Small intestine (tissue), 7 donors: ENCODE measurements at regions not wholly inside any gene's neighbourhood (a gene's known extent, or its start where the extent isn't known, plus 50 kb on each side); places are given as distances from the start of the nearest gene placed in this dataset.

ENCODE experiments used
- DNase-seq, 2 donors: peaks; one replicate each; pipeline versions ENCODE4 v3.0.0 to v3.0.0-alpha.2; 2013
- FAIRE-seq: peaks from 2 replicates; lab custom pipeline; 2012; peaks lifted over from hg19 to GRCh38; lab: Jason Lieb, UNC
- H3K27ac ChIP-seq, 3 donors: one replicate each; pipeline ENCODE4 v1.5.1; 2013; ENCODE audit warnings: low read length in 2 of 3, mild to moderate bottlenecking in 2 of 3, control low read depth in 1 of 3, inconsistent platforms in 1 of 3, low read depth in 1 of 3, moderate library complexity in 1 of 3
- H3K27me3 ChIP-seq, 3 donors: one replicate each; pipeline ENCODE4 v1.6.1; 2013; ENCODE audit warnings: low read length in 3 of 3, inconsistent platforms in 1 of 3; ENCODE audit not compliant: control insufficient read depth in 3 of 3, insufficient read depth in 3 of 3
- H3K36me3 ChIP-seq, 3 donors: one replicate each; pipeline ENCODE4 v1.6.1; 2013; ENCODE audit warnings: low read length in 3 of 3, inconsistent platforms in 1 of 3, low read depth in 1 of 3, mild to moderate bottlenecking in 1 of 3, moderate library complexity in 1 of 3; ENCODE audit not compliant: control insufficient read depth in 3 of 3, insufficient read depth in 2 of 3
- H3K4me1 ChIP-seq, 3 donors: one replicate each; pipeline ENCODE4 v1.6.1; 2013; ENCODE audit warnings: low read length in 2 of 3, inconsistent platforms in 1 of 3, low read depth in 1 of 3, mild to moderate bottlenecking in 1 of 3, moderate library complexity in 1 of 3; ENCODE audit not compliant: control insufficient read depth in 3 of 3, insufficient read depth in 2 of 3
- H3K4me3 ChIP-seq, 3 donors: one replicate each; pipeline ENCODE4 v1.5.1; 2013; ENCODE audit warnings: low read length in 3 of 3, control low read depth in 1 of 3, inconsistent platforms in 1 of 3, low read depth in 1 of 3, mild to moderate bottlenecking in 1 of 3, moderate library complexity in 1 of 3
- H3K9me3 ChIP-seq, 2 donors: one replicate each; pipeline ENCODE4 v1.6.1; 2013; ENCODE audit warnings: low read depth in 1 of 2, low read length in 1 of 2; ENCODE audit not compliant: control insufficient read depth in 2 of 2, insufficient read depth in 1 of 2
- WGBS, 3 donors: extraction: QIAGEN DNeasy Blood & Tissue Kit; methylation state at CpG; one replicate each; pipeline ENCODE4 v1.1.7; 2013; 5-methylcytosine and 5-hydroxymethylcytosine counted together
- donor health status: healthy with polysubstance abuse.
- donor health status: control.
- donor health status: control.
- donor health status: Bipolar disorder and iron deficiency.
- donor health status: healthy.

DNA sequence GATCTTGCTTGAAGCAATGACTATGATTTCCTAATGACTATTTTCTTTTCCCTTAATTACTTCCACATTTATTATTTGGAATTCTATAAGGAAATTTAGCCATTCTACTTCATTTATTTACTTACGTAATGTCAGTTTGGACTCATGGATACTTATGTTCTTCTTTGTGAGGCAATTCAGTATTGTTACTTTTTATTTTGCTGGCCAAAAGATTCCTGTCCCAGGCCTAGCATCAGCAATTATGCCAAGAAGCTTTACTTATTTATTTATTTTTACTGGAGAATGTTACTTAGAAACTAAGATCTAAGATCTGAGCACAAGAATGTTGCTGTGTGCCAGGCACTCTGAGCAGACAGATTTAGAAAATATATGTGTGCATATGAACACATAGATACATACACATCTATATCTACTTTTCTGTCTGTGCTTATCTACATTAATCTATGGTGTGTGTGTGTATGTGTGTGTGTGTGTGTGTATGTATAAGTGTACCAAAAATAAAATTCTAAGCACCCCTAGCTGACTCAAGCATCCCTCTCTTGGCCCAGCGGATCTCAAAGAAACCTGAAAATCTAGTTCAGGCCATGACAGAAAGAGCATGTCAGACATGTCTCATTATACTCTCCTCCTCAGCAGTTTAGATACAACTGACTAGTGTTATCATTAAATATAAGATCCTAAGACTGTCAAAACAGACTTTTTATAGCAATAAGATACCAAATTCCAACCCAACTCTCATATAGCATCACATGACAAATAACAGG lies 640.0 kb upstream of the GJE1 start:
- Histone ChIP-seq H3K4me3 (no peak overlapping the region), H3K9me3 (no peaks in the 10 kb centered on the region), H3K27ac (no peak overlapping the region), H3K4me1 (no peaks in the 10 kb centered on the region), H3K27me3 (no peaks in the 10 kb centered on the region), H3K36me3 (no peaks in the 10 kb centered on the region)
- FAIRE-seq (no peak), DNase-seq (no peak)
- WGBS, 3 donors: 93 to 97% (median 96%) methylated on average over 2 of the region's 2 CpGs

GRCh38 chr6:141491684-141492083 lies 641.0 kb upstream of the GJE1 start:
- Histone ChIP-seq H3K9me3 (no peaks in the 10 kb centered on the region), H3K27me3 (no peaks in the 10 kb centered on the region), H3K4me1 (no peaks in the 10 kb centered on the region), H3K36me3 (no peaks in the 10 kb centered on the region), H3K27ac (no peak overlapping the region), H3K4me3 (no peak overlapping the region)
- FAIRE-seq (no peak), DNase-seq (no peak)

- H3K27me3 ChIP-seq: no peaks in the 10 kb centered on the region
- DNase-seq (no peak), FAIRE-seq (no peak)
- WGBS, 3 donors: 90 to 96% (median 95%) methylated on average over 3 of the region's 3 CpGs
- no peaks in the 10 kb centered on the region for H3K9me3 ChIP-seq
- no peak overlapping the region for H3K27ac ChIP-seq
- H3K4me3 ChIP-seq: no peak overlapping the region
- no peaks in the 10 kb centered on the region for H3K36me3 ChIP-seq
- no peaks in the 10 kb centered on the region for H3K4me1 ChIP-seq
Observed at GRCh38 chr6:141490982-141491381, 641.7 kb upstream of the GJE1 start.

GRCh38 chr6:141488488-141488887 lies 644.2 kb upstream of the GJE1 start:
- H3K27ac ChIP-seq: no peak overlapping the region
- DNase-seq (peak in 1 of 2 donors; percentile 1), FAIRE-seq (no peak)
- H3K36me3 ChIP-seq: no peaks in the 10 kb centered on the region
- H3K4me1 ChIP-seq: no peaks in the 10 kb centered on the region
- no peaks in the 10 kb centered on the region for H3K9me3 ChIP-seq
- H3K4me3 ChIP-seq: no peak overlapping the region
- WGBS, 3 donors: 14 to 27% (median 20%) methylated on average over 1 of the region's 1 CpG
- no peaks in the 10 kb centered on the region for H3K27me3 ChIP-seq

DNA sequence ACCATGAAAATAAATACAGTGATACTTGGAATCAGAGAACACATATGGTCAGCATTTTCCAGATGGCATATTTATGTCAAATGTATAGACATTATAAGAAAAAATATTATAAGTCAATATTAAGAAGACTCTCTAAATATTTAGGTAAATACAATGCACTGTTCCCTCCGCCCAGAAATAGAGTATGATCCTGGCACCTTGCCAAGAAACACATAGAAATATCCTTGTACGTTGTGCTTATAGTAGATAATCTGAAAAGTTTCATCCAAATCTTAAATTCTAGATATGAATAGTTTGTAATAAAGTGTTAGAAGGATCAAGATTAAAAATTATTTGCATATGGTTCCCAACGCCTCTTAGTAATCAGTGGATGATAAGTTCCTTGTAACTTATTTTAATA lies 645.8 kb upstream of the GJE1 start:
- Histone ChIP-seq H3K9me3 (no peaks in the 10 kb centered on the region), H3K27ac (no peak overlapping the region), H3K4me3 (no peak overlapping the region), H3K4me1 (no peaks in the 10 kb centered on the region), H3K27me3 (no peaks in the 10 kb centered on the region), H3K36me3 (no peaks in the 10 kb centered on the region)
- WGBS, 3 donors: 39 to 68% (median 59%) methylated on average over 3 of the region's 3 CpGs
- DNase-seq (no peak), FAIRE-seq (no peak)

DNA sequence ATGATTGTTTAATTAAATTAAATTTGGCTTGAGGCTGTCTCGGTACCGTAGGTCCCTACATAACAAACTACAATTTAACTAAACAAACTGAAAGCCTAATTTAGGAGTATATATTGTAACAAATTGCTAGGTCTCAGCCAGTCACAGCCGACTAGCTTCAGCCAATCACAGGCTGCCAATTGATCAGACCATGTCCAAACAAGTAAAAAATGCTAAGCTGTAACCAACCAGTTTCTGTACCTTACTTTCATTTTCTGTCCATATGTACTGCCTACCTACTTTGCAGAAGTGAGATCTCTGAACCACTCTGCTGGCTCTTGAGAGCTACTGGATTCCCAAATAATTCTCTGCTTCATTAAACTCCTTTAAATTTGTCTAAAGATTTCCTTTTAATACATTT lies 648.0 kb upstream of the GJE1 start:
- Histone ChIP-seq H3K36me3 (no peaks in the 10 kb centered on the region), H3K4me1 (no peaks in the 10 kb centered on the region), H3K27ac (no peak overlapping the region), H3K9me3 (no peaks in the 10 kb centered on the region), H3K27me3 (no peaks in the 10 kb centered on the region), H3K4me3 (no peak overlapping the region)
- DNase-seq: peak in 1 of 2 donors; percentile 13
- WGBS, 3 donors: 71 to 89% (median 83%) methylated on average over 3 of the region's 3 CpGs
- FAIRE-seq: no peak

- H3K4me3 ChIP-seq: no peak overlapping the region
Observed at GRCh38 chr6:141483598-141484061, 649.1 kb upstream of the GJE1 start.

DNA sequence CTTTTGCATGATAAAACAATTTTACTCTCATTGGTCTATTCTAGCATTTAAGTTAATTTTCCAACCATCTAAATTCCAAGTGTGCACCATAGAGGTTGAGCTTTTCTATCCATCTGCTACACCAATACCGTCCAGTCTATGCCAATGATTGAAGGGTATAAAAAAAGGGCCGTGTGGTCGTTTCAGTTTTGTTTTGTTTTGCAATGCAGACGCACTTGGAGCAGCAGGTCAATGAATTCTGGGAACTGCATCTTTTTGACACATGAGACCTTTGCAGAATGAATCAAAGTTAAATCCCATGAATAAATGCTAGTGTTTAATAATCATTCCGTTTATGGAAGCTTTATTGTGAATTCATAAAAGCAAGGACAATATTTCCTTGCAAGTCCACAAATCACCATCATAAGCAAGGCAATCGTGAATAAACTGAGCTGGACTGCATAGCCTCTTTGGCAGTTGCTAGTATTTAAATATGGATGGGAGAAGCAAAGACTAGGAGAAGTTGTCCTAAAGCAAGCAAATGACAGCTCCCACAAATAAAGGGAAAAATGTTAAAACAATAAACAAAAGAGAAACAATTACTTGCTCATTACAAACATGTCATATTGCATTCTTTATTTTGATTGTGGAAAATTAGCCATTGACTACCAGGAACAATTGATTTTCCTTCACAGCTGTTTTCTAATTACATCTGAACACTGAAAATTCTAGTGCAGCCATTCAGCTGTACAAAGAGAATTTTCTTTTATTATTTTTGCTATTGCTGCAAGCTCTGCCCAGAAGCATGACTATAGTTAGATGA lies 649.7 kb upstream of the GJE1 start:
- Histone ChIP-seq H3K4me3 (no peak overlapping the region), H3K27ac (peak overlapping the region in 2 of 3 donors; percentile 8 to 67), H3K27me3 (no peaks in the 10 kb centered on the region), H3K9me3 (no peaks in the 10 kb centered on the region), H3K4me1 (no peaks in the 10 kb centered on the region), H3K36me3 (no peaks in the 10 kb centered on the region)
- FAIRE-seq (no peak), DNase-seq (peak in 1 of 2 donors; percentile 13)
- 42 to 55% (median 43%) methylated on average over 6 of the region's 6 CpGs for WGBS, 3 donors

More at GRCh38 chr6:141483598-141484061, 649.1 kb upstream of the GJE1 start:
- Histone ChIP-seq H3K27ac (no peak overlapping the region), H3K9me3 (no peaks in the 10 kb centered on the region), H3K27me3 (no peaks in the 10 kb centered on the region), H3K4me1 (no peaks in the 10 kb centered on the region), H3K36me3 (no peaks in the 10 kb centered on the region)
- 17 to 70% (median 24%) methylated on average over 5 of the region's 5 CpGs for WGBS, 3 donors
- FAIRE-seq: peak; percentile 5
- DNase-seq: peak; percentile 5 to 63
